ENCODE measurements at regions not wholly inside any gene's neighbourhood (a gene's known extent, or its start where the extent isn't known, plus 50 kb on each side); places are given as distances from the start of the nearest gene placed in this dataset.

DNA sequence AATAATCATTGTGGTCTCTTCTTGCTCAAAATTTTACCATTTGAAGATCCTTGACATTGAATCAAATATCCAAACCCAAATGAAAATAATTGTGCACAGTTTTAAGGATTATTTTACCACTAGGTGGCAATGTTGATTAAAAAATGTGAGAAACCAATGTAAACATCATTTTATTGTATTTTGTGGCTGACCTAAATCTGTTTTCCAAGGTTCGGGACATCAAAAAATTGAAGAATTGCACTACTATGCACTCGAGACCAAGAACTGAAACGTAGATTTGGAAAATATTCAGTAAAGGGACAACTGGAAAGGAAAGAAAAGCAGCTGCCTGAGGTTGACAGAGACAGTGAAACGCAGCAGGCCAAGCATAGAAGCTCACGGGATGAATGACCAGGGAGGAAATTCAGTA lies 259.3 kb downstream of the SNX13 start (continued):
- TF ChIP-seq, protein P1, sequence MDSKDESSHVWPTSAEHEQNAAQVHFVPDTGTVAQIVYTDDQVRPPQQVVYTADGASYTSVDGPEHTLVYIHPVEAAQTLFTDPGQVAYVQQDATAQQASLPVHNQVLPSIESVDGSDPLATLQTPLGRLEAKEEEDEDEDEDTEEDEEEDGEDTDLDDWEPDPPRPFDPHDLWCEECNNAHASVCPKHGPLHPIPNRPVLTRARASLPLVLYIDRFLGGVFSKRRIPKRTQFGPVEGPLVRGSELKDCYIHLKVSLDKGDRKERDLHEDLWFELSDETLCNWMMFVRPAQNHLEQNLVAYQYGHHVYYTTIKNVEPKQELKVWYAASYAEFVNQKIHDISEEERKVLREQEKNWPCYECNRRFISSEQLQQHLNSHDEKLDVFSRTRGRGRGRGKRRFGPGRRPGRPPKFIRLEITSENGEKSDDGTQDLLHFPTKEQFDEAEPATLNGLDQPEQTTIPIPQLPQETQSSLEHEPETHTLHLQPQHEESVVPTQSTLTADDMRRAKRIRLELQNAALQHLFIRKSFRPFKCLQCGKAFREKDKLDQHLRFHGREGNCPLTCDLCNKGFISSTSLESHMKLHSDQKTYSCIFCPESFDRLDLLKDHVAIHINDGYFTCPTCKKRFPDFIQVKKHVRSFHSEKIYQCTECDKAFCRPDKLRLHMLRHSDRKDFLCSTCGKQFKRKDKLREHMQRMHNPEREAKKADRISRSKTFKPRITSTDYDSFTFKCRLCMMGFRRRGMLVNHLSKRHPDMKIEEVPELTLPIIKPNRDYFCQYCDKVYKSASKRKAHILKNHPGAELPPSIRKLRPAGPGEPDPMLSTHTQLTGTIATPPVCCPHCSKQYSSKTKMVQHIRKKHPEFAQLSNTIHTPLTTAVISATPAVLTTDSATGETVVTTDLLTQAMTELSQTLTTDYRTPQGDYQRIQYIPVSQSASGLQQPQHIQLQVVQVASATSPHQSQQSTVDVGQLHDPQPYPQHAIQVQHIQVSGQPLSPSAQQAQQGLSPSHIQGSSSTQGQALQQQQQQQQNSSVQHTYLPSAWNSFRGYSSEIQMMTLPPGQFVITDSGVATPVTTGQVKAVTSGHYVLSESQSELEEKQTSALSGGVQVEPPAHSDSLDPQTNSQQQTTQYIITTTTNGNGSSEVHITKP (CRISPR knock-in tag; IDR thresholded peaks at IDR 0.05; ENCODE audit: low read depth) = no peak
- TF ChIP-seq SOX6 (IDR thresholded peaks at IDR 0.05) (no peak), SOX6 (CRISPR knock-in tag; IDR thresholded peaks at IDR 0.05) (no peak), DNMT1 (CRISPR knock-in tag; IDR thresholded peaks at IDR 0.05) (no peak), GLI4 (CRISPR knock-in tag; IDR thresholded peaks at IDR 0.05; ENCODE audit: borderline replicate concordance) (no peak), FOXA3 (CRISPR knock-in tag; IDR thresholded peaks at IDR 0.05) (peak; percentile 63), ZFP1 (CRISPR knock-in tag; IDR thresholded peaks at IDR 0.05) (no peak), SMC3 (IDR thresholded peaks at IDR 0.05; ENCODE audit: low read length) (peak; percentile 27; the same call in 1 of the 2 replicates), PHF20 (CRISPR knock-in tag; IDR thresholded peaks at IDR 0.05) (no peak), STAG1 (CRISPR knock-in tag; IDR thresholded peaks at IDR 0.05) (peak; percentile 73), FOXJ3 (CRISPR knock-in tag; IDR thresholded peaks at IDR 0.05; ENCODE audit: borderline replicate concordance) (no peak), ZBTB8A (CRISPR knock-in tag; IDR thresholded peaks at IDR 0.05; ENCODE audit: borderline replicate concordance, low read depth) (no peak)
- TF ChIP-seq, protein P2, sequence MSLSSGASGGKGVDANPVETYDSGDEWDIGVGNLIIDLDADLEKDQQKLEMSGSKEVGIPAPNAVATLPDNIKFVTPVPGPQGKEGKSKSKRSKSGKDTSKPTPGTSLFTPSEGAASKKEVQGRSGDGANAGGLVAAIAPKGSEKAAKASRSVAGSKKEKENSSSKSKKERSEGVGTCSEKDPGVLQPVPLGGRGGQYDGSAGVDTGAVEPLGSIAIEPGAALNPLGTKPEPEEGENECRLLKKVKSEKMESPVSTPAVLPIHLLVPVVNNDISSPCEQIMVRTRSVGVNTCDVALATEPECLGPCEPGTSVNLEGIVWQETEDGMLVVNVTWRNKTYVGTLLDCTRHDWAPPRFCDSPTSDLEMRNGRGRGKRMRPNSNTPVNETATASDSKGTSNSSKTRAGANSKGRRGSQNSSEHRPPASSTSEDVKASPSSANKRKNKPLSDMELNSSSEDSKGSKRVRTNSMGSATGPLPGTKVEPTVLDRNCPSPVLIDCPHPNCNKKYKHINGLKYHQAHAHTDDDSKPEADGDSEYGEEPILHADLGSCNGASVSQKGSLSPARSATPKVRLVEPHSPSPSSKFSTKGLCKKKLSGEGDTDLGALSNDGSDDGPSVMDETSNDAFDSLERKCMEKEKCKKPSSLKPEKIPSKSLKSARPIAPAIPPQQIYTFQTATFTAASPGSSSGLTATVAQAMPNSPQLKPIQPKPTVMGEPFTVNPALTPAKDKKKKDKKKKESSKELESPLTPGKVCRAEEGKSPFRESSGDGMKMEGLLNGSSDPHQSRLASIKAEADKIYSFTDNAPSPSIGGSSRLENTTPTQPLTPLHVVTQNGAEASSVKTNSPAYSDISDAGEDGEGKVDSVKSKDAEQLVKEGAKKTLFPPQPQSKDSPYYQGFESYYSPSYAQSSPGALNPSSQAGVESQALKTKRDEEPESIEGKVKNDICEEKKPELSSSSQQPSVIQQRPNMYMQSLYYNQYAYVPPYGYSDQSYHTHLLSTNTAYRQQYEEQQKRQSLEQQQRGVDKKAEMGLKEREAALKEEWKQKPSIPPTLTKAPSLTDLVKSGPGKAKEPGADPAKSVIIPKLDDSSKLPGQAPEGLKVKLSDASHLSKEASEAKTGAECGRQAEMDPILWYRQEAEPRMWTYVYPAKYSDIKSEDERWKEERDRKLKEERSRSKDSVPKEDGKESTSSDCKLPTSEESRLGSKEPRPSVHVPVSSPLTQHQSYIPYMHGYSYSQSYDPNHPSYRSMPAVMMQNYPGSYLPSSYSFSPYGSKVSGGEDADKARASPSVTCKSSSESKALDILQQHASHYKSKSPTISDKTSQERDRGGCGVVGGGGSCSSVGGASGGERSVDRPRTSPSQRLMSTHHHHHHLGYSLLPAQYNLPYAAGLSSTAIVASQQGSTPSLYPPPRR (CRISPR knock-in tag; IDR thresholded peaks at IDR 0.05; ENCODE audit: borderline replicate concordance) = no peak
- TF ChIP-seq, protein P3, sequence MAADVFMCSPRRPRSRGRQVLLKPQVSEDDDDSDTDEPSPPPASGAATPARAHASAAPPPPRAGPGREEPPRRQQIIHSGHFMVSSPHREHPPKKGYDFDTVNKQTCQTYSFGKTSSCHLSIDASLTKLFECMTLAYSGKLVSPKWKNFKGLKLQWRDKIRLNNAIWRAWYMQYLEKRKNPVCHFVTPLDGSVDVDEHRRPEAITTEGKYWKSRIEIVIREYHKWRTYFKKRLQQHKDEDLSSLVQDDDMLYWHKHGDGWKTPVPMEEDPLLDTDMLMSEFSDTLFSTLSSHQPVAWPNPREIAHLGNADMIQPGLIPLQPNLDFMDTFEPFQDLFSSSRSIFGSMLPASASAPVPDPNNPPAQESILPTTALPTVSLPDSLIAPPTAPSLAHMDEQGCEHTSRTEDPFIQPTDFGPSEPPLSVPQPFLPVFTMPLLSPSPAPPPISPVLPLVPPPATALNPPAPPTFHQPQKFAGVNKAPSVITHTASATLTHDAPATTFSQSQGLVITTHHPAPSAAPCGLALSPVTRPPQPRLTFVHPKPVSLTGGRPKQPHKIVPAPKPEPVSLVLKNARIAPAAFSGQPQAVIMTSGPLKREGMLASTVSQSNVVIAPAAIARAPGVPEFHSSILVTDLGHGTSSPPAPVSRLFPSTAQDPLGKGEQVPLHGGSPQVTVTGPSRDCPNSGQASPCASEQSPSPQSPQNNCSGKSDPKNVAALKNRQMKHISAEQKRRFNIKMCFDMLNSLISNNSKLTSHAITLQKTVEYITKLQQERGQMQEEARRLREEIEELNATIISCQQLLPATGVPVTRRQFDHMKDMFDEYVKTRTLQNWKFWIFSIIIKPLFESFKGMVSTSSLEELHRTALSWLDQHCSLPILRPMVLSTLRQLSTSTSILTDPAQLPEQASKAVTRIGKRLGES (CRISPR knock-in tag; IDR thresholded peaks at IDR 0.05; ENCODE audit: borderline replicate concordance) = no peak

Measured in HepG2 (cell line).